IPS DF 6.9 (cell line): ENCODE measurements at regions not wholly inside any gene's neighbourhood (a gene's known extent, or its start where the extent isn't known, plus 50 kb on each side); places are given as distances from the start of the nearest gene placed in this dataset.

ENCODE experiments used
- DNase-seq: peaks from one replicate; pipeline ENCODE4 v3.0.0-alpha.2; 2013; ENCODE audit warnings: low read depth, low spot score
- H3K27ac ChIP-seq: one replicate; pipeline ENCODE4 v1.5.1; 2013; ENCODE audit warnings: low read length, control low read depth
- H3K27me3 ChIP-seq: 2 replicates; pipeline ENCODE4 v1.6.1; 2013; ENCODE audit warnings: mild to moderate bottlenecking, low read length; ENCODE audit not compliant: control insufficient read depth, insufficient read depth
- H3K36me3 ChIP-seq: 2 replicates; pipeline ENCODE4 v1.6.1; 2013; ENCODE audit warnings: low read length; ENCODE audit not compliant: control insufficient read depth, insufficient read depth
- H3K4me1 ChIP-seq: 2 replicates; pipeline ENCODE4 v1.6.1; 2013; ENCODE audit warnings: low read length; ENCODE audit not compliant: control insufficient read depth, insufficient read depth
- H3K4me3 ChIP-seq: 2 replicates; pipeline ENCODE4 v1.5.1; 2013; ENCODE audit warnings: mild to moderate bottlenecking, low read length
- H3K9me3 ChIP-seq: 2 replicates; pipeline ENCODE4 v1.6.1; 2013; ENCODE audit warnings: low read length, inconsistent platforms; ENCODE audit not compliant: control insufficient read depth, insufficient read depth
- WGBS: extraction: QIAGEN DNeasy Blood & Tissue Kit; methylation state at CpG from one replicate; pipeline ENCODE4 v1.1.7; 2013; ENCODE audit warnings: mixed read lengths, missing lambda C conversion rate; ENCODE audit not compliant: insufficient read length, insufficient coverage; 5-methylcytosine and 5-hydroxymethylcytosine counted together

GRCh38 chr7:87007038-87007437 lies 52.4 kb downstream of the ELAPOR2 start:
- Histone ChIP-seq H3K36me3 (no peaks in the 10 kb centered on the region), H3K27me3 (no peaks in the 10 kb centered on the region), H3K4me3 (no peak overlapping the region), H3K4me1 (peaks cover 1% of the 10 kb centered on the region; the same call in 1 of the 2 replicates), H3K27ac (no peak overlapping the region), H3K9me3 (no peaks in the 10 kb centered on the region; the same call in 1 of the 2 replicates)
- no peak for DNase-seq

GRCh38 chr7:87004956-87005355 lies 54.5 kb downstream of the ELAPOR2 start:
- H3K36me3 ChIP-seq, result no peaks in the 10 kb centered on the region
- no peaks in the 10 kb centered on the region for H3K27me3 ChIP-seq
- no peak for DNase-seq
- H3K4me3 ChIP-seq, result no peak overlapping the region
- peaks cover 1% of the 10 kb centered on the region; the same call in 1 of the 2 replicates for H3K4me1 ChIP-seq
- H3K9me3 ChIP-seq, result no peaks in the 10 kb centered on the region; the same call in 1 of the 2 replicates
- no CpG with 5 or more reads among the region's 1 CpG for WGBS
- H3K27ac ChIP-seq, result no peak overlapping the region

- H3K9me3 ChIP-seq, result no peaks in the 10 kb centered on the region; the same call in 1 of the 2 replicates
- no peaks in the 10 kb centered on the region for H3K36me3 ChIP-seq
- DNase-seq, result no peak
- no peak overlapping the region for H3K27ac ChIP-seq
- peaks cover 1% of the 10 kb centered on the region; the same call in 1 of the 2 replicates for H3K4me1 ChIP-seq
- WGBS, result 100% methylated on average over 1 of the region's 9 CpGs
- H3K4me3 ChIP-seq, result no peak overlapping the region
- no peaks in the 10 kb centered on the region for H3K27me3 ChIP-seq
Observed at GRCh38 chr7:87003872-87004798, 55.3 kb downstream of the ELAPOR2 start.

- Histone ChIP-seq H3K9me3 (no peaks in the 10 kb centered on the region; the same call in 1 of the 2 replicates), H3K4me3 (no peak overlapping the region), H3K4me1 (peaks cover 1% of the 10 kb centered on the region; the same call in 1 of the 2 replicates), H3K36me3 (no peaks in the 10 kb centered on the region), H3K27me3 (no peaks in the 10 kb centered on the region), H3K27ac (no peak overlapping the region)
- WGBS, result no CpG with 5 or more reads among the region's 2 CpGs
- no peak for DNase-seq
Observed at GRCh38 chr7:87001214-87001613, 58.2 kb downstream of the ELAPOR2 start.

- no peaks in the 10 kb centered on the region for H3K27me3 ChIP-seq
- H3K4me1 ChIP-seq, result peaks cover 1% of the 10 kb centered on the region; the same call in 1 of the 2 replicates
- no peak overlapping the region for H3K27ac ChIP-seq
- H3K4me3 ChIP-seq, result no peak overlapping the region
- H3K36me3 ChIP-seq, result no peaks in the 10 kb centered on the region
- no peak for DNase-seq
- no peaks in the 10 kb centered on the region; the same call in 1 of the 2 replicates for H3K9me3 ChIP-seq
- WGBS, result no CpG with 5 or more reads among the region's 1 CpG
Observed at GRCh38 chr7:87000344-87000743, 59.1 kb downstream of the ELAPOR2 start.

GRCh38 chr7:86999750-87000149 lies 59.7 kb downstream of the ELAPOR2 start:
- H3K27ac ChIP-seq, result no peak overlapping the region
- DNase-seq, result no peak
- no CpG with 5 or more reads among the region's 2 CpGs for WGBS
- H3K9me3 ChIP-seq, result no peaks in the 10 kb centered on the region; the same call in 1 of the 2 replicates
- no peak overlapping the region for H3K4me3 ChIP-seq
- H3K36me3 ChIP-seq, result no peaks in the 10 kb centered on the region
- no peaks in the 10 kb centered on the region for H3K27me3 ChIP-seq
- H3K4me1 ChIP-seq, result peaks cover 1% of the 10 kb centered on the region; the same call in 1 of the 2 replicates

DNA sequence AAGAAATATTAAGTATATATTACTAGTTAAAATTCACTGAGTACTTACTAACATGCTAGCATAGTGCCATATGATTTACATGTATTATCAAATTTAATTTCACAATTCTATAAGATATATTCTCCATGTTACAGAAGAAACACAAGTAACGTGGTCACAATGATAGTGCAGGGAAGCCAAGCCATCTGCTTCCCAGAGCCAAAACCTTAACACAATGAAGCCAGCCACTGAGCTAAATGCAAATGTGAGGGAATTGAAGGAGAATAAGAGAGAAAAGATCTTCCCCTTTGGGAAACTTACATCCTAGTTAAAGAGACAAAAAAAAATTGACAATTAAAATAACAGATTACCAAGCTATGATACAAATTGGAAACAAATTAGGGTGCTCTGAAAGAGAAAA lies 63.6 kb downstream of the ELAPOR2 start:
- Histone ChIP-seq H3K36me3 (no peaks in the 10 kb centered on the region), H3K9me3 (no peaks in the 10 kb centered on the region), H3K27ac (no peak overlapping the region), H3K4me3 (no peak overlapping the region), H3K4me1 (no peaks in the 10 kb centered on the region; the same call in 1 of the 2 replicates), H3K27me3 (no peaks in the 10 kb centered on the region)
- no CpG with 5 or more reads among the region's 1 CpG for WGBS
- DNase-seq, result no peak

- H3K4me3 ChIP-seq, result no peak overlapping the region
- DNase-seq, result no peak
- WGBS, result no CpG with 5 or more reads among the region's 6 CpGs
- no peaks in the 10 kb centered on the region for H3K36me3 ChIP-seq
- no peak overlapping the region for H3K27ac ChIP-seq
- no peaks in the 10 kb centered on the region for H3K27me3 ChIP-seq
- H3K4me1 ChIP-seq, result no peaks in the 10 kb centered on the region; the same call in 1 of the 2 replicates
- H3K9me3 ChIP-seq, result no peaks in the 10 kb centered on the region
Observed at GRCh38 chr7:86995052-86995725, 64.3 kb downstream of the ELAPOR2 start.

DNA sequence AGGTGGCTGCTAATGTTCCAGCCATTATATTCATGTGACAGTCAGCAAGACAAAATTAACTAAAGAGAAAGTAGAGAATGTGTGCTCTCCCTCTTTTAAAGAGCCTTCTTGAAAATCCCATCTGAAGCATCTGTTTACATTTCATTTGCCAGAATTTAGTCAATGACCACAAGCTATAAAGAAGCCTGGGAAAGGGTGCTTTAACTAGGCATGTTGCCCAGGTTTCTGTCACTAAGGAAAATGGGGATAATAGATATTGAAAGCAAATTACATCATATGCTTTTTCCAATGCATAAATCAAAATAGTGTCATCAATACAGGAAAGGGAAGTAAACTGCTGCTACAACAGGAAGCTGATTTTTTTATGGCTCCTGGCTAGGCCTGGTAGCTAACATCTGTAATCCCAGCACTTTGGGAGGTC lies 67.7 kb downstream of the ELAPOR2 start:
- no peaks in the 10 kb centered on the region; the same call in 1 of the 2 replicates for H3K4me1 ChIP-seq
- H3K27me3 ChIP-seq, result no peaks in the 10 kb centered on the region
- DNase-seq, result no peak
- no peak overlapping the region for H3K27ac ChIP-seq
- no peak overlapping the region for H3K4me3 ChIP-seq
- H3K9me3 ChIP-seq, result no peaks in the 10 kb centered on the region
- no peaks in the 10 kb centered on the region for H3K36me3 ChIP-seq

GRCh38 chr7:86991093-86991769 lies 68.2 kb downstream of the ELAPOR2 start:
- no peak overlapping the region for H3K4me3 ChIP-seq
- no peaks in the 10 kb centered on the region for H3K27me3 ChIP-seq
- no peak for DNase-seq
- no peaks in the 10 kb centered on the region for H3K36me3 ChIP-seq
- no peaks in the 10 kb centered on the region for H3K9me3 ChIP-seq
- no peak overlapping the region for H3K27ac ChIP-seq
- no peaks in the 10 kb centered on the region; the same call in 1 of the 2 replicates for H3K4me1 ChIP-seq
